ENCODE measurements at regions not wholly inside any gene's neighbourhood (a gene's known extent, or its start where the extent isn't known, plus 50 kb on each side); places are given as distances from the start of the nearest gene placed in this dataset.

GRCh38 chr4:104353481-104353880, 141.2 kb downstream of the CXXC4 start:
- ATAC-seq (ENCODE audit: low read depth) (no peak), DNase-seq (ENCODE audit: low spot score) (no peak)
- no peaks in the 10 kb centered on the region for H3K27me3 ChIP-seq (ENCODE audit: insufficient read depth, poor library complexity, severe bottlenecking)
- H3K4me1 ChIP-seq (ENCODE audit: insufficient read depth, poor library complexity, severe bottlenecking): no peaks in the 10 kb centered on the region
- H3K27ac ChIP-seq (ENCODE audit: poor library complexity, severe bottlenecking): no peak overlapping the region
- H3K9me3 ChIP-seq (ENCODE audit: severe bottlenecking): peaks cover 5% of the 10 kb centered on the region
- TF ChIP-seq, protein P1, sequence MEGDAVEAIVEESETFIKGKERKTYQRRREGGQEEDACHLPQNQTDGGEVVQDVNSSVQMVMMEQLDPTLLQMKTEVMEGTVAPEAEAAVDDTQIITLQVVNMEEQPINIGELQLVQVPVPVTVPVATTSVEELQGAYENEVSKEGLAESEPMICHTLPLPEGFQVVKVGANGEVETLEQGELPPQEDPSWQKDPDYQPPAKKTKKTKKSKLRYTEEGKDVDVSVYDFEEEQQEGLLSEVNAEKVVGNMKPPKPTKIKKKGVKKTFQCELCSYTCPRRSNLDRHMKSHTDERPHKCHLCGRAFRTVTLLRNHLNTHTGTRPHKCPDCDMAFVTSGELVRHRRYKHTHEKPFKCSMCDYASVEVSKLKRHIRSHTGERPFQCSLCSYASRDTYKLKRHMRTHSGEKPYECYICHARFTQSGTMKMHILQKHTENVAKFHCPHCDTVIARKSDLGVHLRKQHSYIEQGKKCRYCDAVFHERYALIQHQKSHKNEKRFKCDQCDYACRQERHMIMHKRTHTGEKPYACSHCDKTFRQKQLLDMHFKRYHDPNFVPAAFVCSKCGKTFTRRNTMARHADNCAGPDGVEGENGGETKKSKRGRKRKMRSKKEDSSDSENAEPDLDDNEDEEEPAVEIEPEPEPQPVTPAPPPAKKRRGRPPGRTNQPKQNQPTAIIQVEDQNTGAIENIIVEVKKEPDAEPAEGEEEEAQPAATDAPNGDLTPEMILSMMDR (IDR thresholded peaks at IDR 0.05; ENCODE audit: poor library complexity, severe bottlenecking): no peak
- no peaks in the 10 kb centered on the region for H3K36me3 ChIP-seq (ENCODE audit: low read depth)
- H3K4me3 ChIP-seq (ENCODE audit: severe bottlenecking): no peak overlapping the region

DNA sequence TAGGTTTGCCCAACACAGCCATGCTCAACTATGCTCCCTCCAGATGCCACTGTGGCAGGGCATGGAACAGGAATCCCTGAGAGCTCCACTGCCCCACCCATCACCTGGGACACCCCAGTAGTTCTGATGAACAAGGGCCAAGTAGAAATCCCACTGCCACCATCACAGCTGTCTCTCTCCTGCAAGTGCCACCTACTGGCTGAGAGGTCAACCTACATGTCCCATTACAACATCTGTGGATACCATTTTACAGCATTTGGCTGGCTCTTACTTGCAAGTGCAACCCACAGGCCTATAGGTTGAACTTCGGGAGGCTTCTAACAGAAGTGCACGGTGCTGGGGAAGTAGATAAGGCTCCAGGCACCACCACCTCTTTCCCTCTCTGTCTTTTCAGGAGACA, 142.5 kb downstream of the CXXC4 start:
- Histone ChIP-seq H3K27me3 (ENCODE audit: insufficient read depth, poor library complexity, severe bottlenecking) (no peaks in the 10 kb centered on the region), H3K27ac (ENCODE audit: poor library complexity, severe bottlenecking) (no peak overlapping the region), H3K4me3 (ENCODE audit: severe bottlenecking) (no peak overlapping the region), H3K9me3 (ENCODE audit: severe bottlenecking) (peaks cover 5% of the 10 kb centered on the region), H3K36me3 (ENCODE audit: low read depth) (no peaks in the 10 kb centered on the region), H3K4me1 (ENCODE audit: insufficient read depth, poor library complexity, severe bottlenecking) (no peaks in the 10 kb centered on the region)
- TF ChIP-seq, protein P1 (IDR thresholded peaks at IDR 0.05; ENCODE audit: poor library complexity, severe bottlenecking): no peak
- ATAC-seq (ENCODE audit: low read depth): no peak
- DNase-seq (ENCODE audit: low spot score): no peak

DNA sequence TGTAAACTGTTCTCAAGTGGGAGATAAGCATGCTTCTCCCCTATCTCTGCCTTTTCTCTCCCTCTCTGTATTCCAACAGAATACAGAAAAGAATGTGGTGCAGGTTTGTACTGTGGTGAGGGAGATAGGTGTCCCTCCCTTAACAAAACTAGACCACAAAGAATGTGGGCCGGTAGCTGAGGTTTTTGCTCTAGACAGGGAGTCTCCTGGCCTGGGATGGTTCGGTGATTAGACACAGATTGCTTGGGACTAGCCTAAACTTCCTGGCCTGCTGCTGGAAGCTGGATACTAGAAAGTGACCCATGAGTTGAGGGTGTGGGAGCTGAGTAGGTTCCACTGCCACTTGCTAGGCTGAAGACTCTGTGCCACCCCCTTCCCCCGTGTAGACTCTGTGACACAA, 143.0 kb downstream of the CXXC4 start:
- TF ChIP-seq, protein P1 (IDR thresholded peaks at IDR 0.05; ENCODE audit: poor library complexity, severe bottlenecking): no peak
- no peaks in the 10 kb centered on the region for H3K27me3 ChIP-seq (ENCODE audit: insufficient read depth, poor library complexity, severe bottlenecking)
- H3K9me3 ChIP-seq (ENCODE audit: severe bottlenecking): peaks cover 5% of the 10 kb centered on the region
- no peak overlapping the region for H3K27ac ChIP-seq (ENCODE audit: poor library complexity, severe bottlenecking)
- H3K4me3 ChIP-seq (ENCODE audit: severe bottlenecking): no peak overlapping the region
- H3K4me1 ChIP-seq (ENCODE audit: insufficient read depth, poor library complexity, severe bottlenecking): no peaks in the 10 kb centered on the region
- H3K36me3 ChIP-seq (ENCODE audit: low read depth): no peaks in the 10 kb centered on the region
- DNase-seq (ENCODE audit: low spot score) (no peak), ATAC-seq (ENCODE audit: low read depth) (no peak)

GRCh38 chr4:104345598-104346242, 149.0 kb downstream of the CXXC4 start:
- Histone ChIP-seq H3K36me3 (ENCODE audit: low read depth) (no peaks in the 10 kb centered on the region), H3K4me3 (ENCODE audit: severe bottlenecking) (no peak overlapping the region), H3K27me3 (ENCODE audit: insufficient read depth, poor library complexity, severe bottlenecking) (no peaks in the 10 kb centered on the region), H3K27ac (ENCODE audit: poor library complexity, severe bottlenecking) (no peak overlapping the region), H3K9me3 (ENCODE audit: severe bottlenecking) (no peaks in the 10 kb centered on the region), H3K4me1 (ENCODE audit: insufficient read depth, poor library complexity, severe bottlenecking) (no peaks in the 10 kb centered on the region)
- TF ChIP-seq, protein P1 (IDR thresholded peaks at IDR 0.05; ENCODE audit: poor library complexity, severe bottlenecking): no peak
- no peak for DNase-seq (ENCODE audit: low spot score)
- ATAC-seq (ENCODE audit: low read depth): no peak

- H3K9me3 ChIP-seq (ENCODE audit: severe bottlenecking): no peaks in the 10 kb centered on the region
- no peak overlapping the region for H3K27ac ChIP-seq (ENCODE audit: poor library complexity, severe bottlenecking)
- H3K4me1 ChIP-seq (ENCODE audit: insufficient read depth, poor library complexity, severe bottlenecking): no peaks in the 10 kb centered on the region
- H3K27me3 ChIP-seq (ENCODE audit: insufficient read depth, poor library complexity, severe bottlenecking): no peaks in the 10 kb centered on the region
- DNase-seq (ENCODE audit: low spot score) (no peak), ATAC-seq (ENCODE audit: low read depth) (no peak)
- H3K36me3 ChIP-seq (ENCODE audit: low read depth): no peaks in the 10 kb centered on the region
- no peak overlapping the region for H3K4me3 ChIP-seq (ENCODE audit: severe bottlenecking)
- TF ChIP-seq, protein P1 (IDR thresholded peaks at IDR 0.05; ENCODE audit: poor library complexity, severe bottlenecking): no peak
Measured at GRCh38 chr4:104344342-104344980, 150.2 kb downstream of the CXXC4 start.
